DND-41 (cell line): ENCODE measurements at regions not wholly inside any gene's neighbourhood (a gene's known extent, or its start where the extent isn't known, plus 50 kb on each side); places are given as distances from the start of the nearest gene placed in this dataset.

Source experiments
- EZH2 ChIP-seq: IDR thresholded peaks from 3 replicates; pipeline ENCODE4 v1.6.1; 2012; ENCODE audit warnings: borderline replicate concordance, low read depth, mild to moderate bottlenecking, moderate library complexity, low read length, inconsistent platforms; ENCODE audit not compliant: severe bottlenecking
- TF ChIP-seq, protein P1 (sequence below): IDR thresholded peaks from 2 replicates; pipeline ENCODE4 v1.5.1; 2012; ENCODE audit warnings: borderline replicate concordance, low read length, moderate library complexity, mild to moderate bottlenecking; ENCODE audit not compliant: poor library complexity, severe bottlenecking; ENCODE audit errors: extremely low read depth

DNA sequence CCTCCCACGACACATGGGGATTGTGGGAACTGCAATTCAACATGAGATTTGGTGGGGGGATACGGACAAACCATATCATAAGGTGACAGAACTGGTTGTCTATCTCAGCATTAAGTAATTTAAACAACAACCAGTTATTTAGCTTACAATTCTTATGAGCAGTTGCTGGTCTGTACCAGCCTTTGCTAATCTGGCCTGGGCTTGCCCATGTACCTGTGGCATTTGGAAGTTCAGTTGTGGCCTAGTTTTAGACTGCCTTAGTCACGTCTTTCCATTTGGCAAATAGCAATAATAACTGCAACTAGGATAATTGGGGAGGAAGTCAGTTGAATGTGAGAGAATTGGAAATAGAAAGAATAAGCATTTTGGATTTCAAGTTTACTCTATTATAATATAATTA lies 441.8 kb upstream of the CXADR start:
- TF ChIP-seq EZH2: no peak
- TF ChIP-seq, protein P1, sequence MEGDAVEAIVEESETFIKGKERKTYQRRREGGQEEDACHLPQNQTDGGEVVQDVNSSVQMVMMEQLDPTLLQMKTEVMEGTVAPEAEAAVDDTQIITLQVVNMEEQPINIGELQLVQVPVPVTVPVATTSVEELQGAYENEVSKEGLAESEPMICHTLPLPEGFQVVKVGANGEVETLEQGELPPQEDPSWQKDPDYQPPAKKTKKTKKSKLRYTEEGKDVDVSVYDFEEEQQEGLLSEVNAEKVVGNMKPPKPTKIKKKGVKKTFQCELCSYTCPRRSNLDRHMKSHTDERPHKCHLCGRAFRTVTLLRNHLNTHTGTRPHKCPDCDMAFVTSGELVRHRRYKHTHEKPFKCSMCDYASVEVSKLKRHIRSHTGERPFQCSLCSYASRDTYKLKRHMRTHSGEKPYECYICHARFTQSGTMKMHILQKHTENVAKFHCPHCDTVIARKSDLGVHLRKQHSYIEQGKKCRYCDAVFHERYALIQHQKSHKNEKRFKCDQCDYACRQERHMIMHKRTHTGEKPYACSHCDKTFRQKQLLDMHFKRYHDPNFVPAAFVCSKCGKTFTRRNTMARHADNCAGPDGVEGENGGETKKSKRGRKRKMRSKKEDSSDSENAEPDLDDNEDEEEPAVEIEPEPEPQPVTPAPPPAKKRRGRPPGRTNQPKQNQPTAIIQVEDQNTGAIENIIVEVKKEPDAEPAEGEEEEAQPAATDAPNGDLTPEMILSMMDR: no peak
